ENCODE measurements at regions not wholly inside any gene's neighbourhood (a gene's known extent, or its start where the extent isn't known, plus 50 kb on each side); places are given as distances from the start of the nearest gene placed in this dataset.

DNA sequence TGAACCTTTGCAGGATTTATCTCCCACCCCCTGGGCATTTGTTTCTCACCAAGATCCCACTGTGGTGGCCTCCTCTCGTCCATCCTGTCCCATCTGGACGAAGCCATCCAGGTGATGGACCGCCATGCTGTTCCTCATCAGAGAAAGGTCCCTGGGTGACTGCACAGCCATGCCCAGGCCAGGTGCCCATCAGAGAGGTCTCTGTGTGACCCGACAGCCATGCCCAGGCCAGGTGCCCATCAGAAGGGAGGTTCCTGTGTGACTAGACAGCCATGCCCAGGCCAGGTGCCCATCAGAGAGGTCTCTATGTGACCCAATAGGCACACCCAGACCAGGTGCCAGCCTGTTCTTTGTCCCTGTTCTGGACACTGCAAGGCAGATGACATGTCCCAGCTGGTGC, 360.9 kb upstream of the SALL3 start:
- TF ChIP-seq, protein P1, sequence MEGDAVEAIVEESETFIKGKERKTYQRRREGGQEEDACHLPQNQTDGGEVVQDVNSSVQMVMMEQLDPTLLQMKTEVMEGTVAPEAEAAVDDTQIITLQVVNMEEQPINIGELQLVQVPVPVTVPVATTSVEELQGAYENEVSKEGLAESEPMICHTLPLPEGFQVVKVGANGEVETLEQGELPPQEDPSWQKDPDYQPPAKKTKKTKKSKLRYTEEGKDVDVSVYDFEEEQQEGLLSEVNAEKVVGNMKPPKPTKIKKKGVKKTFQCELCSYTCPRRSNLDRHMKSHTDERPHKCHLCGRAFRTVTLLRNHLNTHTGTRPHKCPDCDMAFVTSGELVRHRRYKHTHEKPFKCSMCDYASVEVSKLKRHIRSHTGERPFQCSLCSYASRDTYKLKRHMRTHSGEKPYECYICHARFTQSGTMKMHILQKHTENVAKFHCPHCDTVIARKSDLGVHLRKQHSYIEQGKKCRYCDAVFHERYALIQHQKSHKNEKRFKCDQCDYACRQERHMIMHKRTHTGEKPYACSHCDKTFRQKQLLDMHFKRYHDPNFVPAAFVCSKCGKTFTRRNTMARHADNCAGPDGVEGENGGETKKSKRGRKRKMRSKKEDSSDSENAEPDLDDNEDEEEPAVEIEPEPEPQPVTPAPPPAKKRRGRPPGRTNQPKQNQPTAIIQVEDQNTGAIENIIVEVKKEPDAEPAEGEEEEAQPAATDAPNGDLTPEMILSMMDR (IDR thresholded peaks at IDR 0.05; ENCODE audit: insufficient read depth, low read length): no peak
- DNase-seq (ENCODE audit: low read depth): no peak

DNA sequence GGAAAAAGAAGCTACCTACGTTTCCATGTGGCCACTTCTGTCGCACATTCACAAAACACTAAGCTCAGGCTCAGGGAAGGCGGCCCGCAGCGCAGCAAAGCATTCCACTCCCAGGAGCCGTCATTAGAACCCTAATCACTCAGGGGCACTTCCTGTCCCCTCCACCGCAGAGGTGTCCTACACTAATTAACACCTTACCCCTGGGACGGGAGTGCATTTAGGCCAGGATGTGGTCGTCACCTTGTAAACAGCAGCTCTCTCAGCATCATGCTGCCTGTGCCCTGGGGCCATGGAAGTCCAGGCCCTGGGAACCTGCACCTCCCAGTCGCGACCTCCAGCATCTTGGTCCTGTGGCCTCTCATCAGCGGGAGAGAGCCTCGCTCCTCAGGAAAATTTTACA, 359.8 kb upstream of the SALL3 start:
- DNase-seq (ENCODE audit: low read depth): no peak
- H3K4me3 ChIP-seq (ENCODE audit: low read depth, low read length): no peak overlapping the region
- TF ChIP-seq, protein P1 (IDR thresholded peaks at IDR 0.05; ENCODE audit: insufficient read depth, low read length): no peak

More for the DNA sequence above, 360.9 kb upstream of the SALL3 start:
- H3K4me3 ChIP-seq (ENCODE audit: low read depth, low read length): no peak overlapping the region

- TF ChIP-seq, protein P1 (IDR thresholded peaks at IDR 0.05; ENCODE audit: insufficient read depth, low read length): no peak
- no peak overlapping the region for H3K4me3 ChIP-seq (ENCODE audit: low read depth, low read length)
- no peak for DNase-seq (ENCODE audit: low read depth)
Measured at GRCh38 chr18:78620326-78620725, 359.3 kb upstream of the SALL3 start.

DNA sequence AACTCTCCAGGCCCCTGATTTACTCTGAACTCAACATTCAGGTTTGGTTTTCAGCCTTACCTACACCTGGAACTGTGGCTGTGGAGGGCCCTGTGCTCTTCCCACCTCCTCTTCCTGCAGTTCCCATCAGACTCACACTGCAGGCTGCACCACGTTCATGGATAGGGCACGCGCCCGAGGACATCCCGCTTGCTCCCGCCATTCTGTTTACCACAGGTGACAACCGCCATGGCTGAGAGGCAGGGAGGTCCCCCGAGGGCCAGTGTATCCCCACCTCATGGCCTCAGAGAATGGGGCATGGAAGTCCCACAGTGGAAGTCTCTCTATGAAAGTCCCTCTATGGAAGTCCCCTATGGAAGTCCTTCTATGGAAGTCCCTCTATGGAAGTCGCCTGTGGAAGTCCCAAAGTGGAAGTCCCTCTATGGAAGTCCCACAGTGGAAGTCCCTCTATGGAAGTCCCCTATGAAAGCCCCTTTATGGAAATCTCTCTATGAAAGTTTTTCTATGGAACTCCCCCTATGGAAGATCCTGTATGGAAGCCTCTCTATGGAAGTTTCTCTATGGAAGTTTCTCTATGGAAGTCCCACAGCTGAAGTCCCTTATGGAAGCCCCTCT, 358.4 kb upstream of the SALL3 start:
- TF ChIP-seq, protein P1 (IDR thresholded peaks at IDR 0.05; ENCODE audit: insufficient read depth, low read length): no peak
- no peak overlapping the region for H3K4me3 ChIP-seq (ENCODE audit: low read depth, low read length)
- no peak for DNase-seq (ENCODE audit: low read depth)

DNA sequence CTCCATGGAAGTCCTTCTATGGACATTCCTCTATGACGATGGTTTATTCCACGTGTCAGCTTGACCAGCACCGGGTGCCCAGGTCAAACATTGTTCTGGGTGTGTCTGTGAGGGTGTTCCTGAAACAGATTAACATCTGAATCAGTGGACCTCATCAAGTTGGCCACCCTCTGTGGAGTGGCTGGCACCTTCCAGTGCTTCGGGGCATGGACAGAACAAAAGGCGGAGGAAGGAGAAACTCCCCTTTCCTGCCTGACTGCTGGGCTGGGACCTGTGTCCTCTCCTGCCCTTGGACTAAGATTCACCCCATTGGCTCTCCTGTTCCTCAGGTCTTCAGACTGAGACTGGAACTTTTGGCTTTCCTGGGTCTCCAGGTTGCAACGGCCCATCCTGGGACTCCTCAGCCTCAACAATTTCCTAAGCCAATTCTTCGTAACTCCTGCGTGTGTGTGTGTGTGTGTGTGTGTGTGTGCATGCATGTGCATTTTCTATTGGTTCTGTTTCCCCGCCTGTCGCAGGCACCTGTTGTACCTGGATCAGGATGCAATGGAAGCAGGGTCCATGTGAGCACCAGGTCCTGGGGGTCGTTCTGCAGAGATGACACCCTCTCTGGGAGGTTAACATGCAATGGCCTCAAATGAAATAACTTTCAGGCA, 357.2 kb upstream of the SALL3 start:
- DNase-seq (ENCODE audit: low read depth): no peak
- TF ChIP-seq, protein P1 (IDR thresholded peaks at IDR 0.05; ENCODE audit: insufficient read depth, low read length): no peak
- no peak overlapping the region for H3K4me3 ChIP-seq (ENCODE audit: low read depth, low read length)

- H3K4me3 ChIP-seq (ENCODE audit: low read depth, low read length): no peak overlapping the region
- no peak for DNase-seq (ENCODE audit: low read depth)
- TF ChIP-seq, protein P1 (IDR thresholded peaks at IDR 0.05; ENCODE audit: insufficient read depth, low read length): no peak
Measured at GRCh38 chr18:78622907-78623541, 356.6 kb upstream of the SALL3 start.

Measured in fibroblast of the aortic adventitia (primary cell).